Fibroblast of lung (primary cell): ENCODE measurements at regions not wholly inside any gene's neighbourhood (a gene's known extent, or its start where the extent isn't known, plus 50 kb on each side); places are given as distances from the start of the nearest gene placed in this dataset.
"Not testable (repeated sequence)": the region's sequence is repeated elsewhere in the genome, so short reads cannot be mapped to it uniquely, and the experiment has no call there.

Experiments
- DNase-seq, 2 donors: peaks; one replicate each; pipeline versions ENCODE4 v3.0.0 to v3.0.0-alpha.2; 2010; ENCODE audit warnings: low read depth in 2 of 2
- H2AFZ ChIP-seq: 2 replicates; pipeline ENCODE4 v1.5.1; 2012; ENCODE audit warnings: low read length, control low read depth, inconsistent platforms
- H3K27ac ChIP-seq: 2 replicates; pipeline ENCODE4 v1.5.1; 2011; ENCODE audit warnings: low read length, control low read depth; ENCODE audit not compliant: insufficient read depth
- H3K27me3 ChIP-seq: 2 replicates; pipeline ENCODE4 v1.5.1; 2011; ENCODE audit warnings: mild to moderate bottlenecking, low read length; ENCODE audit not compliant: control insufficient read depth, insufficient read depth
- H3K36me3 ChIP-seq: 2 replicates; pipeline ENCODE4 v1.5.1; 2011; ENCODE audit warnings: low read length; ENCODE audit not compliant: control insufficient read depth, insufficient read depth
- H3K4me1 ChIP-seq: 2 replicates; pipeline ENCODE4 v1.5.1; 2011; ENCODE audit warnings: low read length; ENCODE audit not compliant: control insufficient read depth, insufficient read depth; ENCODE audit errors: extremely low read depth
- H3K4me2 ChIP-seq: 2 replicates; pipeline ENCODE4 v1.5.1; 2011; ENCODE audit warnings: low read length, control low read depth; ENCODE audit not compliant: insufficient read depth; ENCODE audit errors: extremely low read depth
- H3K4me3 ChIP-seq, 4 experiments: fragments of 200-600 bp in 1 of 4; sonication (generic) in 1 of 4; replicated peaks in 1 of 4; 2 replicates each; pipeline ENCODE4 v1.5.1; 2011 to 2016; ENCODE audit warnings: low read length in 4 of 4, low read depth in 3 of 4, mild to moderate bottlenecking in 3 of 4, control low read depth in 2 of 4, inconsistent platforms in 1 of 4, mixed read lengths in 1 of 4; ENCODE audit not compliant: insufficient read depth in 1 of 4; ENCODE audit errors: control extremely low read depth in 1 of 4
- H3K79me2 ChIP-seq: 2 replicates; pipeline ENCODE4 v1.5.1; 2012; ENCODE audit warnings: mild to moderate bottlenecking, low read length, inconsistent platforms; ENCODE audit not compliant: control insufficient read depth, insufficient read depth
- H3K9ac ChIP-seq: 2 replicates; pipeline ENCODE4 v1.5.1; 2011; ENCODE audit warnings: mild to moderate bottlenecking, low read length, control low read depth; ENCODE audit not compliant: insufficient read depth
- H3K9me3 ChIP-seq: 2 replicates; pipeline ENCODE4 v1.5.1; 2012; ENCODE audit warnings: low read depth, low read length; ENCODE audit not compliant: control insufficient read depth, insufficient read depth
- H4K20me1 ChIP-seq: 2 replicates; pipeline ENCODE4 v1.5.1; 2011; ENCODE audit warnings: low read length; ENCODE audit not compliant: control insufficient read depth, insufficient read depth; ENCODE audit errors: extremely low read depth
- EZH2 ChIP-seq: IDR thresholded peaks from 2 replicates; pipeline ENCODE4 v1.5.1; 2012; ENCODE audit warnings: low read length, control low read depth, mild to moderate bottlenecking; ENCODE audit errors: missing control alignments
- TF ChIP-seq, protein P1 (sequence below), 2 donors: IDR thresholded peaks in 1 of 2; conservative IDR thresholded peaks in 1 of 2; 1 replicate in 1 of 2; 2 replicates in 1 of 2; pipeline ENCODE4 v1.5.1; 2011 to 2012; ENCODE audit warnings: low read length in 2 of 2, control low read depth in 1 of 2, inconsistent platforms in 1 of 2, low read depth in 1 of 2, mild to moderate bottlenecking in 1 of 2

DNA sequence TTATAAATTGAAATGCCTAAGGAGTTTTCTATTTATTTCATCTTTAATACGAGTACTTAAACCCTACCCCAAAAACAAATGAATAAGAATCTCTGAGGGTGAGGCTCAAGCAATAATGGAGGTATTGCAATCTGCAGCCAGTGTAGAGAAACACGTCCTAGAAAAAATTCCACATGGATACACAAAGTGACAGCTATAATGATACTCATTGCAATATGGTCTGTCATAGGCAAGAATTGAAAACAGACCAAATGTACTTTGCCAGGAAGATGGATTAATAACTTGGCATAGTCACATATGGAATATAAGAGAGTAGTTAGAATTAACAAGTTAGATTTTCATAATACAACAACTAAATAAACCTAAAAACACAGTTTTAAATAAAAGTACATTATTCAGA is 440.1 kb upstream of the STEAP1 start:
- no peaks in the 10 kb centered on the region for H4K20me1 ChIP-seq
- H3K4me1 ChIP-seq = no peaks in the 10 kb centered on the region
- H3K79me2 ChIP-seq = no peaks in the 10 kb centered on the region
- no peaks in the 10 kb centered on the region for H3K9me3 ChIP-seq
- H3K4me3 ChIP-seq = no peak overlapping the region
- TF ChIP-seq, protein P1, sequence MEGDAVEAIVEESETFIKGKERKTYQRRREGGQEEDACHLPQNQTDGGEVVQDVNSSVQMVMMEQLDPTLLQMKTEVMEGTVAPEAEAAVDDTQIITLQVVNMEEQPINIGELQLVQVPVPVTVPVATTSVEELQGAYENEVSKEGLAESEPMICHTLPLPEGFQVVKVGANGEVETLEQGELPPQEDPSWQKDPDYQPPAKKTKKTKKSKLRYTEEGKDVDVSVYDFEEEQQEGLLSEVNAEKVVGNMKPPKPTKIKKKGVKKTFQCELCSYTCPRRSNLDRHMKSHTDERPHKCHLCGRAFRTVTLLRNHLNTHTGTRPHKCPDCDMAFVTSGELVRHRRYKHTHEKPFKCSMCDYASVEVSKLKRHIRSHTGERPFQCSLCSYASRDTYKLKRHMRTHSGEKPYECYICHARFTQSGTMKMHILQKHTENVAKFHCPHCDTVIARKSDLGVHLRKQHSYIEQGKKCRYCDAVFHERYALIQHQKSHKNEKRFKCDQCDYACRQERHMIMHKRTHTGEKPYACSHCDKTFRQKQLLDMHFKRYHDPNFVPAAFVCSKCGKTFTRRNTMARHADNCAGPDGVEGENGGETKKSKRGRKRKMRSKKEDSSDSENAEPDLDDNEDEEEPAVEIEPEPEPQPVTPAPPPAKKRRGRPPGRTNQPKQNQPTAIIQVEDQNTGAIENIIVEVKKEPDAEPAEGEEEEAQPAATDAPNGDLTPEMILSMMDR (conservative IDR thresholded peaks at IDR 0.05 in 1 of 2, IDR thresholded peaks at IDR 0.05 in 1 of 2; ENCODE audit: low read depth in 1 of 2, low read length in 2 of 2) = no peak
- TF ChIP-seq EZH2 = no peak
- no peak overlapping the region for H2AFZ ChIP-seq
- no peak overlapping the region for H3K4me2 ChIP-seq
- H3K36me3 ChIP-seq = no peaks in the 10 kb centered on the region
- no peak overlapping the region for H3K27ac ChIP-seq
- no peak for DNase-seq
- no peak overlapping the region for H3K9ac ChIP-seq
- no peaks in the 10 kb centered on the region for H3K27me3 ChIP-seq

DNA sequence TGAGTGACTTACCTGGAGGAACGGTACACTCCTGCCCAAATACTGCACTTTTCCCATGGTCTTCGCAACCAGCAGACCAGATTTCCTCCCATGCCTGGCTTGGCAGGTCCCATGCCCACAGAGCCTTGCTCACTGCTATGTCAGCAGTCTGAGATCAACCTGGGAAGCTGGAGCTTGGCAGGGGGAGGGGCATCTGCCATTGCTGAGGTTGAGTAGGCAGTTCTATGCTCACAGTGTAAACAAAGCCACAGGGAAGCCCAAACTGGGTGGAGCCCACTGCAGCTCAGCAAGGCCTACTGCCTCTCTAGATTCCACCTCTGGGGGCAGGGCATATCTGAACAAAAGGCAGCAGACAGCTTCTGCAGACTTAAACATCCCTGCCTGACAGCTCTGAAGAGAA is 435.3 kb upstream of the STEAP1 start:
- not testable (repeated sequence) for H3K27ac ChIP-seq, H3K4me3 ChIP-seq, H3K9me3 ChIP-seq, H2AFZ ChIP-seq, H3K79me2 ChIP-seq, H3K9ac ChIP-seq, H4K20me1 ChIP-seq, H3K4me1 ChIP-seq, DNase-seq, H3K27me3 ChIP-seq, H3K36me3 ChIP-seq, H3K4me2 ChIP-seq

DNA sequence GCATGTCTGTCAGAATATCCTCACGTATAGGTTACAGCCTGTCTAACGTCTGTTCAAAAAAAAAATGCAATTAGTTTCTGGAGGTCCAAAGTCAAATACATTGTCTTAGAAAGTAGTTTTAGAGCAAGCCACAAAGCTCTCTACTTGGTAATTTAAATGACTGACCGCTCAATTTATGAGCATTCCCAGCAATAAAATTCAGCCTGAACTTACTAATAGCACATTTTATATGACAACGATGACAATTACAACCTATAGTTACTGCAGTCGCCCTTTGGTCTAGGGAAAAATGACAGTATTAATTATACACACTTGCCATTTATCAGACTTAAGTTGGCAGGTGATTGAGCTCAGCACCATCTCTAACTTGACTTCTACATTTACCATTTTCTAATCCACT is 425.8 kb upstream of the STEAP1 start:
- H3K4me3 ChIP-seq = no peak overlapping the region
- no peak for TF ChIP-seq EZH2
- TF ChIP-seq, protein P1 (conservative IDR thresholded peaks at IDR 0.05 in 1 of 2, IDR thresholded peaks at IDR 0.05 in 1 of 2; ENCODE audit: low read depth in 1 of 2, low read length in 2 of 2) = no peak
- H3K79me2 ChIP-seq = no peaks in the 10 kb centered on the region
- no peak for DNase-seq
- no peaks in the 10 kb centered on the region for H3K27me3 ChIP-seq
- no peaks in the 10 kb centered on the region for H3K9me3 ChIP-seq
- H3K36me3 ChIP-seq = no peaks in the 10 kb centered on the region
- no peaks in the 10 kb centered on the region for H3K4me1 ChIP-seq
- no peak overlapping the region for H2AFZ ChIP-seq
- no peak overlapping the region for H3K4me2 ChIP-seq
- H3K9ac ChIP-seq = no peak overlapping the region
- H4K20me1 ChIP-seq = no peaks in the 10 kb centered on the region
- no peak overlapping the region for H3K27ac ChIP-seq
